COLO668 (cell line): ENCODE measurements at regions not wholly inside any gene's neighbourhood (a gene's known extent, or its start where the extent isn't known, plus 50 kb on each side); places are given as distances from the start of the nearest gene placed in this dataset.
A peak's percentile ranks its signal among the peaks of the same experiment; 100 is the strongest.
"Not testable (repeated sequence)": the region's sequence is repeated elsewhere in the genome, so short reads cannot be mapped to it uniquely, and the experiment has no call there.

Source experiments
- DNase-seq: peaks from one replicate; lab custom pipeline; 2025; ENCODE audit not compliant: unreplicated experiment; lab: John Stamatoyannopoulos, UW

DNA sequence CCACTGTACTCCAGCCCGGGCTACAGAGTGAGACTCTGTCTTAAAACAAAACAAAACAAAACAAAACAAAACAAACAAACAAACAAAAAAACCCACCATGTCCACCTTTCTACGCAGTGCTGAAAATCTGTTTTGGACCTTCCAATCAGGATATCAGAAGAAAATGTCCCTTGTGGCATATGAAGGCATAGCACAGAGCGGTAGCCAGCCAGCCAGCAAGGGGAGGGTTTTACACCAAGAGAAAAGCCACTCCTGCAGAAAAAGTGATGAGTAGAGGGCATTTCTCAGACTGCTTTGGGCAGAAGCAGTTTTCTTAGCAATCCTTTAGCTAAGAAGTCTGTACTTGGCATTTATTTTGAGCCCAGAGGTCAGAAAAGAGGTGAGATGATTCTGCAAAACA is 612.2 kb downstream of the TYW1 start:
- no peak for DNase-seq

DNA sequence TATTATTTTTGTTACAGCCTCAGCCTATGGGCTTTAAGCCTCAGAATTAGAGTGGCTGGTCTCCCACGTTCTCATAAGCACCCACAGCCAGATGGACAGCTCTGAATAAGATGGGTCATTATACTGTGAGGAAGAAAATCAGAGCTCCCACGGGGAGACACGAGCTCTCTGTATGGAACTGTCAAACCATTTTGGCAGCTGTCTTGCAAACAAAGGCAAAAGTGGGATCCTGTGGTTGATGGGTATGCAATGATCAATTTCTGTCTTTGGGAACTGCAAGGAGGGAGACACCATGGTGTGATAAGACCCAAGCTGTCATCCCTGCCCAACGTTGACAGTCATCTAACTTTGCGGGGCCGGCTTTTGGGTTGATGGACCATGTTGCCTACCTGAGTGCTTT is 614.3 kb downstream of the TYW1 start:
- DNase-seq = no peak

DNA sequence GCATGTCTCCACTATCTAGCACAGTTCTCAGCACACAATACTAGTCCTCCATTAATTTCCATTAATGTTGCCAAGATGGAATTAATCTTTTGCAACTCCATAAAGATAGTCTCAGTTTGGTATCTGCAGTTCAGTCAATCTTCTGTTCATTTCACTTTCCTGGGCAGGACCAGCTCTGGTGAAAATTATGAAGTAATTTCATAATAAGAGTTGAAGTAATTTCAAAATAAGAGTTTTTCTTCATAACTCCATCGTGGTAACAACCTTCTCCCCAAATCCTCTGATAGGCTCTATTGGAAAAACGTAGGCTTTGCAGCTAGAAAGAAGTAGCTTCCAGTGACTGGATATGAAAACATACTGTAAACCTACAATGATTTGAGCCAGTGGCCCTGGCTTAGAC is 618.2 kb downstream of the TYW1 start:
- no peak for DNase-seq

DNA sequence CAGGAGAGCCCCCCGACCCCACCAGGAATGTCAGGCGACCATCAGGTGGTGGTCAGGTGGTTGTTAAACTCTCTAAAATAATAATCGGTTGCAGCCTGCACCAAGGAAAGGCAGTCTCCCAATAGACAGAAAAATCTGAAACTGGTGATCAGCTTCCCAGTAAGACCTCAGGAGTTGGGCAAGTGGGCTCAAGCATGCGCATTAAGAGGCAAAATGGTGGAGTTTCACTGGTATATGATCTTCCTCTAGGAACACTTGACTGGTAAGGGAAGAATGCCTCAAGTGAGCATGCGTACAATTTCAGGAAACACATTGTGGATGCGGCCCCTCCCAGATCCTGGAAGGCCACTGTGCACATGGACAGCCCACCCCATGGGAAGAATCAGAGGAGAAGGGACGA is 619.9 kb downstream of the TYW1 start:
- DNase-seq = no peak

DNA sequence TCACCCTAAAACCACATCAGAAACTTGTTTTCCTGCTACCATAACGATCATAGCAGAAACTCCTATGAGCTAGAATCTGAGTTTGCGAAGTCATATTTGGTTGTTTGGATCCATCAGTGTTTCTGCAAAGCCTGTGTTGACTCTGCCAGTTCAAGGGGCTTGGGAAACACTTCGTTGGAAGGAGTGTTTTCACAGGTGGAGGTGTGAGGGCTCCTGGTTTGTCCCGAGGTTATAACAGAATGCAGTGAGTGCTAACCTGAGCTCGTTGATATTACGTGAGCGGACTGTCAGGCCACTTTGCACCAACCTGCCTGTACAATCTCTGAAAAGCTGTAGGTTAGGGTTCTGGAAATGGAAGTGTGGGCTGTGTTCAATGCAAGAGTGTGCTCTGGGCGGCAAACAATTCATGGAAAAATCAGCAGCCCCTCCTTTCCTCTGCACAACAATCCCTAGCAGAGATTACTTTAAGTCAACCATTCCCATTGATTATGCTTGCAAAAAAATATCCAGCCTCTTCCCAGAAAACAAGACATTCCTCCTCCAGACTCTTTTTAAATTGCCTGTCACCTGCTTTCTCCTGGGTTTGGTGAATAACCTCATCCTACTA is 622.0 kb downstream of the TYW1 start:
- DNase-seq = no peak

DNA sequence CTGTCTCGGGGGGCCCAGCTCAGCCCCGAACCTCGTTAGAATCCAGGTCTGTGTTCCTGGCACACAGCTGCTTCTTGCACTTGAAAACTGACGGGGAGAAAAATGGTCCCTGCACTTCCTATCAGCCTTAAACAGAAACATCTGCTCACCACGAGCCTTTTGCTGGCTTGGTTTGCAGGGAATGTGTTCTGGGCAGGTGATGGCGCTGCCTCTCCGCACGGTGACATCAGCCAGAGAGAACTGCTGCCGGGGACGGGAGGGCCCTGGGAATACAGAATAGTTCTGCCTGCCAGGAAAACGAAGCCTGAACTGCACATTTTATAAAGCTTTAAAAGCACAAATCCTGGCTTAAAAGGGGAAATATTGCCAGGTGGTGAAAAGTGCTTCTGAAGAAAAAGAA is 622.5 kb downstream of the TYW1 start:
- peak; percentile 9 for DNase-seq

DNA sequence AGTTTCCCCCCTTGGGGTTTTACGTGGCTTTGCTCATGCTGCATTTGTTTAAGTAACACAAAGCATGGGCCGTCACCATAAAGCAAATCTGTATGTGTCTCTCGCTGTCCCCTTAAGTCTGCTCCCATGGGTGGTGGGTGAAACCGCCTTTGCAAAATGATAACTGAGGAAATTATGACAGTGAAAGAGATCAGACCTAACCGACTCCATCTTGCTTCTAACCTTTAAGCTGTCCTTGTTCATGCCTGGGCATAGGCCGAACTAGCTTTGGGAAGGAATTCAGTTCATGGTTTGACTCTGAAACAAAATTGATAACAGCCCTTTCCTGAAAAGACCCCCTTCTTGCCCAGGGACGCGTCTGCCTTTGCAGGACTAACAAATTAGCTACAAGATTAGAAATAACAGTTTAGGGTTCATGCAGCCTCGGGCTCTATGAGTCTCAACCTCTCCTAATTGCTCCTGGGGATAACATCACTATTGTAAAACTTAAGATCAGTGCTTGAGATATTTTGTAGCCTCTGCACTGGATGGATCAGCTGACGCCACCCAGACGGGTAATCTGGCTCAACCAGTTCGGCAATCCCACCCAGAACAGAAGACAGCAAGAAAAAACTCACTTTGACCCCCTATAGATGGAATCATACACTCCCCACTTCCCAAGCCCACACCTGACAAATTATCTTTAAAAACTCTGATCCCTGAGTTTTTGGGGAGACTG is 623.7 kb downstream of the TYW1 start:
- no peak for DNase-seq

DNA sequence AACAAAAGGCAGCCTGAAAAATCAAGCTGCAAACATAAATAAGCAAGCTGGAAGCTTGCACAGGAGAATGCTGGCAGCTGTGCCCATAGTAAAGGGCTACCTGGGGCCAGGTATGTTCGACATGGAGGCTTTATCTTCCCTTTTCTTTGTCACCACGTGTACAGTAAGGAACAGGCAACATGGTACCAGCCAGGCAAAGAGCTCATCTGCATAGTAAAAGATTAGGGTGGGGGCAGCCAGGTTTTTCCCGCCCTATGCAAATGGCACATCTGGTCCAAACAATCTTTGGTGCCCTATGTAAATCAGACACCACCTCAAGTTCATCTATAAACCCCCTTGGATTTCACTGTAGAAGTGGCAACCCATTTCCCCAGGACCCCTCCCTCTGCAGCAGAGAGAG is 625.1 kb downstream of the TYW1 start:
- DNase-seq = no peak

DNA sequence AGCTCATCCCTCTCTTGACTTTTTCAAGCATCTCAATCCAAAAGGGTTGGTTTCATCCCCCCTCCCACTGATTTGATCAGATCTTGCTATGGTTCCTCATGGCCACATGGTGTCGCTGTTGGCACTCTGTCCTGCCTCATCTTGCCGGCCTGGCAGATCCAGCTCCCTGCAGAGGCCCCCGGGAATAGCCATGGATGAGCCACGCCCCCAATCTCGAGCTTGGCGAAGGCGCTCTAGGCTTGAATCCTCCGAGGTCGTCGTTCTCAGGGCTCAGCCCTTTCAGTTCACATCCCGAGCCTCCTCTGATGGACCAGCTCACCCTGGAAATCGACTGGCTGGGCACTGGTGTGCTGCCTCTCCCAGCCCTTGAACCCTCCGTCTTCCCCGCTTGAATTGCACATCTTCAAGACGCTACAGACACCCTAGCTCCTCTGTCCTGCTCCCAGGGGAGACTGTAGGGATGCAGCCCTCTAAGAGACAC is 628.7 kb downstream of the TYW1 start:
- DNase-seq = peak; percentile 49

DNA sequence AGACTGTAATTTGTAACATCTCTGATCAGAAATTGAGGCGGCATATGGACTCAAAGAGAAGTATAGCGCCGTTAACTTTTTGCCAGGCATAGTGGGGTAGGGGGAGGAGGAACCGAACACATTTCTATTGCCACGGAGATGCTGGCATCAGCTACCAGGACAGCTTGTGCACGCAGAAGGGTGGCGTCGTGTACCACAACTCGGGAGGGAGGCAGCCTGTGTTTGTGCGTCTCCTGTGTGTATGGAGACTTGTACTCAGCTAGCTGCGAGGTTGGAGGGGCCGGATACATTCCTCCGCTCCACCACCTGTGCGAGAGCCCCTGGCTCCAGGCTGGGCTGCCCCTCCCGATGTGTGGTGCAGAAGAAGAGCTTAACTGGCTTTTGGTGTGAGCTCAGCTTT is 634.8 kb downstream of the TYW1 start:
- no peak for DNase-seq

DNA sequence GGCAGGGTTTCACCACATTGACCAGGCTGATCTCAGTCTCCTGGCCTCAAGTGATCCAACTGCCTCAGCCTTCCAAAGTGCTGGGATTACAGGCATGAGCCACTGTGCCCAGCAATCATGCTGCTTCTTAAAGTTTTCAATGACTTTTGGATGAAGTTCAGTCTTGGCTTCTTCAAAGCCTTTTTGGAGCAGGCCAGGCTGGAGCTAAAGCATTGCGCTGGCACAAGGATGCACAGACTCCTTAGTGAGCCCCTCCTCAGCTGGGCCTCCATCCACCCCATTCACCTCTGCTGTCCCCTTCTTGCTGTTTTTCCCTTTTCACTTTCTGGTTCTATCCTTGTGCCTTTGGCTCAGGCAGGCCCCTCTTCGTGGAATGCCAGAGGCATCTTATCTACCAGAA is 638.6 kb downstream of the TYW1 start:
- DNase-seq = no peak

DNA sequence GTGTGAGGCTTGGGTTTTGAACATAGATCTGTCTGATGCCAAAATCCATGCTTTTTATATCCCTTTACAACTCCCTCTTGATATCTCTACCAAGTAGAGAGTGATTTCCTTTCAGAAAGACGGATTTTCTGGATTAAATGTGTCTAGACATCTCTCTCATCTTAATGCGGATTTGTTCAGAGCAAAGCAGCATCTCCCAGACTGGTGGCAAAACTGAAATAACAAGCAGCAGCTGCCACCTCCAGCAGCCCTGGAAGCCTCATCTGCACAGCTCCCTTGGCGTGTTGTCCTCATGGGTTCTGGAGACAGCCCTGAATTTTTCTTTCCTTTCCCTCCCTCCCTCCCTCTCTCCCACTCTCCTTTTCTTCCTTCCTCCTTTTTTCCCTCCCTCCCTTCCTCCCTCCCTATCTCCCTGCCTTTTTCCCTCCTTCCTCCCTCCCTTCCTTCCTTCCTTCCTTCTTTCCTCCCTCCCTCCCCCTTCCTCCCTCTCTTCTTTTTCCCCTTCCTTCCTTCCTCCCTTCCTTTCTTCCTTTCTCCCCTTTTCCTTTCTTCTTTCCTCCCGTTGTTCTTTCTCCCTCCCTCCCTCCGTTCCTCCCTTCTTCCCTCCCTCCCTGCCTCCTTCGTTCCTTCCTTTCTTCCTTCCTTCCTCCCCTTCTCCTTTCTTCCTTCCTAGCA is 639.9 kb downstream of the TYW1 start:
- no peak for DNase-seq

DNA sequence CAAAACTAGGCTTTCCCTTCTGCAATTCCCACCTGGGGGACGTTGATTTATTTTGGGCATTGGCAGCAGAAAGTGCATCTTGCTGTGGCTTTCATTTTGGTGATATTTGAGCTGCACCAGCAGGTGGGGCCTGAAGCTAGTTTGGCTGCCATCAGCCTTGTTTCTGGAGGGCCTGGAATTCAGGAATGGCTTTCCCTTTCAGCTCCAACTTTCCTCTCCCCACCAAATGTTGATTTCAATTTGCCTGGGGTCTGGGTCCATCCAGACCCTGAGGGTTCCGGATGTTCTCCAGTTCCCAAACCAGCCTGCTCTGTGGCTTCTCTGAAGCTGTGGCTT is 640.4 kb downstream of the TYW1 start:
- DNase-seq = no peak

DNA sequence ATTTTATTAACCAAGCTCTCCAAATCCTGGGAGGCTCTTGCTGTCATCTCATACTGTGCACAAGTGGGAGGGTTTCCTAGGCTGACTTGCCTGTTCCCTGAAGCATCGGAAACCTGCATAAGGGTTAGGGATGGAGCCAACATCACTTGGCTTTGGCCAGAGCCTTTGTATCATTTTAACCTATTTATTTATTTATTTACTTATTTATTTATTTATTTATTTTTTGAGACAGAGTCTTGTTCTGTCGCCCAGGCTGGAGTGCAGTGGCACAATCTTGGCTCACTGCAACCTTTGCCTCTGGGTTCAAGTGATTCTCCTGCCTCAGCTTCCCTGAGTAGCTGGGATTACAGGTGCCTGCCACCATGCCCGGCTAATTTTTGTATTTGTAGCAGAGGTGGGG is 645.9 kb downstream of the TYW1 start:
- not testable (repeated sequence) for DNase-seq

DNA sequence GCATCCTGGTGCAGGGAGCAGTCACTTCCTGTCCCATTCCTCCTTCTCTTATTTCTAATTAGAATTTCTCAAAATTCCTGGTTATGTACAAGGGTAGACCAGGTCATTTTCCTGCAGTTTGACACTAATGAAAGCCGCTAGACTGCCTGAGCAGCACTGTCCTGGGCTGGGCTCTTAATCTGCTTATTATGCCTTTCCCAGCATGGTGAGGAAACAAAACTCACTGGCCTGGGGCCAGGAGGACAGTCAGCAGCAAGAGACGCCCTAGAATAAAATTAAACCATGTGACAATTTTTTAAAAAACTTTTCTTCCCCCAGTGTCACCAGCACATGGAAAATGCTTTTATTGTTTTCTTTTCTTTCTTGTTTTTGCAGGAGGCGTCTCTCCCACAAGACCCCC is 647.5 kb downstream of the TYW1 start:
- DNase-seq = no peak

DNA sequence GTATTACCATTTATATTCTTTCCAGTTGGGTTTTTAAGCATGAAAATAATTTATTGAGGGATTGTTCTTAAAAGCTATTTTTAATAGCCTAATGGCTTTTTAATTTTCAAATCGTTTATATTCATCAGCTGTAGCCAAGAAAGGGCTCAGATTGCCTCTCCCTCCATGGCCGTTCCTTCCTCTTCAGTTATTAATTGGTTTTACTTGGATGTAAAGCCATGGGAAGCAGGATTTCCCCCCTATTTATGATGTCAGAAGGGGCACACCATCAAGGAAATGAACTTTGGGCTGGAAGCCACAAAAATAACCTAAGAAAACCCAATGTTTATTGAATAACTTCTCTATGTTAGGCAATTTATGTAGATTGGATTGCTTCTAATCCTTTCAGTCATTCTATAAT is 656.3 kb downstream of the TYW1 start:
- DNase-seq = no peak

DNA sequence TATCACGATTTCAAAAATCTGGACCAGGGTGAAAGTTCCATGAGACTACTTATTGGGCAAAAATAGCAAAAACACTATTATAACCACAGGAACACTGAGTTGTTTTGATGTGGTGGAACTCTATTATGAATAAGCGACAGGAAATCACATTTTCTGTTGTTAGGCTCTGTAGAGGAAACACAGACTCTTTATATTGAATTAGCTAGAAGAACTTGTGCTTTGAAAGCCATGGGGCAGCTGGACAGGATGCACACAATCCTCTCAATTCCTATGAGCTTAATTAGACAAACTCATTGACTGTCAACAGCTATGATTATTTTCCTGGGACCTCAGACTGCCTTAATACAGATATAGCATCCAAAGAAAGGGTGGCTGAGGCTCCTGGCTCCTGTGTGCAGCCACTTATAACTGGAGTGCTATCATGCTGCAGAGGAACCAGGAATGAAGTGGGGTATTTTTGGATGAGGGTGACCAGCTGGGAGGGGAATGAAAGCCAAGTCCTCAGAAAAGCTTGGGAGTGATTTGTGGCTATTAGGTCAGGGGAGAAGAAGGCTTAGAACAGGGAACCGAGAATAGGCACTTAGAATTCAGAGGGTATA is 657.3 kb downstream of the TYW1 start:
- no peak for DNase-seq

DNA sequence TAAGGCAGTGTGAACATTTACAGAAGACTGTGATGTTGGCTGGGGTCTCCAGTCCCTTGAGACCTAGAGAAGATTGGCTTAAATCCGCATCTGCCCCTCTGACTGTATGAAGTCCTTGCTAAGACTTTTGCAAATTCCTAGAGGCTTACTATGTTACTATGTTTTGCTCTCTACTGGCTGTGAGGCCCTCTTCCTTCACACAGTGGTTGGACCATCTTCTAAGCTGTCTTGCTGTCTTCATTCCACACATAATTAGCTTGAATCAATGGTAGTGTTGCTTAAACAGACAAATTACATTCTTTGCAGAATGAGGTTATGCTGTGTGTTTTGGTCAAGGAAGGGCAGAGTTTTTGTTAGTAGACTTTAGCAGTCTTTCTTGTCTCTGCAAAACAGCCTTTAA is 658.0 kb downstream of the TYW1 start:
- no peak for DNase-seq

DNA sequence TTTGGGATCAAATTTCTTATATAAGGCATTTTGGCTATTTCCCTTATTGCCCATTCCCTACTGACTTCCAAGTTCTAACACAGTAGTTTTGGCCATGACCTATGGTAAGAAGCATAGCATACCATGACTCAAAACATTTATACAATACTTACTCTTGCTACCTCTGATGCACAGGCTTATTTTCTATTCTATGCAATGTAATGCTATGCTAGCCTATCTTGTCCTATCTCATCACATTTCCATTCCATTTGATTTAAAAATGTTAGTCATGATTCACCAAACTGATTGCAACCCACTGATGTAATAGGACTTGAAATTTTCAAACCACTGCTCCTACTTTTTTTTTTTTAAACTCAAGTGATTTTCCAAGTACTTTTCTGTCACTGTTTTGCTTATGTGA is 658.5 kb downstream of the TYW1 start:
- DNase-seq = no peak

DNA sequence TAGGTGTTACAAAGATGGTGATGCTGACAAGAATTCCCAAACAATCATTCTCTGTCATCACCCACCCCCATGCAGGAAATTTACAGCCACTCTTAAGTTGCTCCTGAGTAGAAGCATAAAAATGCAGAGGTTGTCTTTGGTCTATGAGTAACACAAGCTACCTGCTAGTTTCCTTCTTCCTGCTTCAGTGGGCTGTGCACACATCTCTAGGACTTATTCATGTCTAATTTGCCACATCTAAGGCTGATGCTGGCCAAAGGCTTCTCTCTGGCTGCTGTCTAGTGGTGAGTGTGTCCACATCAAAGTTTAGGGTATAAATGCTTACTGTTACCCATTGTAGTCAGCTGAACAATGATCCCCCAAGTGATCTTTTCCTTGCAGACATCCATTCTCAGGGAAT is 662.5 kb downstream of the TYW1 start:
- no peak for DNase-seq

DNA sequence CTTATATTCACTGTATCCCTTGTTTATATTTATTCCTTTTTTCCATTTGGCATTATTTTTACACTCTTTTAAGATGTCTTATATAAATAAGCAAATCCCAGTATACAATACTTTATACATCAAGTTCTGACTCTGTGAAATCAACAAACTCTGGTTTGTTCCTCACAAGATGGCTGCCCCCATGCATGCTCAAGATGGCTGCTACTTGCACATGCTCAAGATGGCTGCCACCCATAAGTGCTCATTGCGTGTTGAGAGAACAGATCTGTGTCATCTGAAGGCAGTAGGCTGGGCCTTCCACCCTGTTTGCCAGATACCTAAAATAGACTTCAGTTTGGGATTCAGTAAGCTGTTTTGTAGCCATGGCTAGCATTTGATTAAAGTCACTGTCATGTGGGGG is 666.2 kb downstream of the TYW1 start:
- DNase-seq = no peak

DNA sequence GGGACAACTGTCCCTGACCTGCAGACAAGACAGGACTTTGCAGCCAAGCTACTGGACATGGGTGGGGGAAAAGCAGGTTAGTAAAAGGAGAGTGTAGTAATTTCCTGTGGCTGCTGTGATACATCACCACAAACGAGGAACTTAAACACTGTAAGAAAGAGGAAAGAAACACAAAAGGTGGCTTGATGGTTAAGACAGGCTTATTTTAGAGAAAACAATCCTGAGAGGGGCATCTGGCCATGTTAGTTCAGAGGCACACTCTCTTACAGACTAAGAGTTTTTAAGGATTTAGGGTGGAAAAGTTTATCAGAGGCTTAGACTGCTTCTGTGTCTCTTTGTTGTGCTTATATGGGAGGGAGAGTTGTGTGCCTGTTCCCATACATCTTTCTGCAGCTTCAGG is 667.0 kb downstream of the TYW1 start:
- no peak for DNase-seq
